IPS-NIHi7 (cell line): ENCODE measurements at regions not wholly inside any gene's neighbourhood (a gene's known extent, or its start where the extent isn't known, plus 50 kb on each side); places are given as distances from the start of the nearest gene placed in this dataset.

ENCODE experiments used
- DNase-seq: peaks from one replicate; pipeline ENCODE4 v3.0.0; 2012; ENCODE audit warnings: mixed read lengths; ENCODE audit errors: extremely low spot score

DNA sequence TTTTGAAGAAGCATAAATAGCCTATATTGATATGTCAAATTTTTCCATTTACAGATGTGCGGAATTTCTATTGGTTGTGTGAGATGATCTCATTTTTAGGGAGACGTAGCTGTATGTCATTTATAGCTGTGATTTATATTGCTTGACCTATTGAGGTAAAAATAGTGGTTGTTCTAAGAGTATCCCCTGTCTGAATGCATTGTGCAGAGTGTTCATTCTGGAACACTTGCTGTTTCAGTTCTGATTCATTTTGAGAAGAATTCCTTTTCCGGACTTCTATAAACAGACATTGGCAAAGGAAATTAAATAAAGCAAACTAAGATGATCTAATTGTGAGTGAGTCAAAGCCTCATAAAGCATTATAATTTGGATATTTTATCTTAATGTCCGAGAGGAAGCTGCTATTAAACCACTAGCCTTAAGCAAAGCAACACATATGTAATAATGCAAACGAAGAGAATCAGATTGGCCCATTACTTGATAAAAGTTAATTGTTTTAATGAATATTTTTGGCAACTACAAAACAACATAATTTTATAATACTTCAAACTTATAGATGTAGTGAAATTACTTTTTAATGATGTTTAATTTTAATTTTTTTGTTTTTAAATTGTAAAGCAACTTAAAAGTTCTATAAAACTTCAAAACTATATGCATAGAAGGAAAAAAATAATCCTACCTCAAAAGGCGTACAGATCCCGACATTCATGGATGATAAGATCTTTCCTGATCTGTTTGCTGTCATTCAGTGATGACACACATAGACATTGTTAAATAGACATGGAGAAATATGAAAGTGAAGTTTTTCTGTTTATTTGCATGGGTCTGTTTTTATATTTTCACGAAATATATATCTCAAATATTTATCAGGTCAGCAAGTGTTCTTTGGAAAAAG lies 942.6 kb upstream of the SLC10A2 start:
- no peak for DNase-seq

GRCh38 chr13:104008075-104008474 lies 941.9 kb upstream of the SLC10A2 start:
- no peak for DNase-seq

GRCh38 chr13:104006625-104007075 lies 940.4 kb upstream of the SLC10A2 start:
- no peak for DNase-seq

DNA sequence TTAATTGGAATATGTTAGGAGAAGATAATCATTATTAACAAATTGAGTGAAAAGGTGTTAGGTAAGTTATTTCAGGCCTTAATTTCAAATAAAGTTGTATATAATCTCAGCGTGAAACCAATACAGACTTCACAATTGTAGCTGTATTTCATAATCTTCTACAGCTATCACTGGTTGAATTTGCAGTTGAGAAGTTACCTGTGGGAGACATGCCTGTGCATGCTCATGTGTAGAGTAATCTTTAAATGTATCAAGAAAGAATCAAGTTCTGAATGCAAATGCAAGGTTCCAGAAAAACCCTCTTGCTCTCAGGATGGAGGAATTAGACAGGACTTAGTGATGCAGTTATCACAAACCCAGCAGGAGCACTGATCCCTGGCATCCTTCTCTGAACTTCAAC lies 938.4 kb upstream of the SLC10A2 start:
- no peak for DNase-seq

GRCh38 chr13:104002216-104002615 lies 936.0 kb upstream of the SLC10A2 start:
- no peak for DNase-seq

GRCh38 chr13:104001766-104002165 lies 935.5 kb upstream of the SLC10A2 start:
- DNase-seq: no peak

- DNase-seq: no peak
Measured at GRCh38 chr13:103996733-103997132, 930.5 kb upstream of the SLC10A2 start.

GRCh38 chr13:103983948-103984347 lies 917.7 kb upstream of the SLC10A2 start:
- no peak for DNase-seq

DNA sequence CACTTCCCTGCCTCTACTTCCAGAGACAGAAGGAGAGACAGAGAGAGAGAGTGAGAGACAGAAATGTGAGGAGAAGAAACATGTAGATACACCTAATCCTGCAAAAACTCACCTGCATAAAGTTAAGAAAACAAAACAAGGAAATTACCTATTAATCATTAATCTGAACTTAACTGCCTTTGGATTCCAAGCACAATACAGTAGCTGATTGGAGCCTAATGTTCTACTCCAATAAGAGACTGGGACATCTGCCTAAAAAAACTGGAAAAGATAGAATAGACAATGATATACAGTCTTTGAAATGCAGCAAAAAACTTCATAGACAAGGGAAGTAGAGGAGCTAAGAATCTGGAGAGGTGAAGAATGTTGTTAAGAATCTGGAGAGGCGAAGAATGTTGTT lies 910.2 kb upstream of the SLC10A2 start:
- no peak for DNase-seq

DNA sequence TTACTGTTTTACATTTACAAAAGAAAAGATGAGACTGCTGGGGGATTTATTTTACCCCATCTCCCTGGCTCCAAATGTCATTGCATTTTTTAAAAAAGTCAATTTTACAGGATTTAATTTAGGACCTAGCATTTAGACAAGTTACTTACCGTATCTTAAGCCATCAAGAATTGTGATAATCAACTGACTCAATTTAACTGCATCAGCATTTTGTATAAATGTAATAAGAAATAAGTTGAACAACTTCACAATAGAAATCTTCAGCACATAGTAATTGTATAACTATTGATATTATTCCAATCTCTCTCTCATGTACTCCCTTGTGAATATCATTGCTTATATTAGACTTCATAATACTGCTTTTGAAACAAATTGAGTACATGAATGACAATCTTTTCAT lies 907.5 kb upstream of the SLC10A2 start:
- DNase-seq: no peak

DNA sequence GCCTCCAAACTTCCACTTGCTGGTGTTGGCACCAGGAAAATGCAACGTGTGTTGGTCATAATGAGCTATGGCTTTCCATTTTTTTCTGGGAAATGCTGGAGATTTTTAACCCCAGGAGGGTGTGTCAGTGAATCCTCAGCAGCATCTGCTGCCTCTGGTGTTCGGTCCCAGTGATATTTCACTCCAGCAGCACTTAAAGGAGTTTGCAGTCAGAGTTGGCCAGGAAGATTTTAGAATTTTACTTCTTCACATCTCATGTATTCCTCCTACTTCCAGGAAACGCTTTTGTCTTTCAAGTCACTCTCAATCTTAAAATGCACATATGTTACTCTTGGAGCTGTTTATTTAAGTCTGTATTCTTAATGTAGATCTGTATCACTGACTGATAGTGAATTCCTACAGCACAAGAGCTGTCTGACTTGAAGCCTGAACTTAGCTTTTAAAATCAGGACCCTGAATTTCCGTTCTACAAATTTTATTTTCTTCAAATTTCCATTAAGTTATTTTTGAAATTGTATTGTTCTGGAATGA lies 903.4 kb upstream of the SLC10A2 start:
- DNase-seq: no peak

- no peak for DNase-seq
Measured at GRCh38 chr13:103965506-103966243, 899.5 kb upstream of the SLC10A2 start.

GRCh38 chr13:103961784-103962183 lies 895.6 kb upstream of the SLC10A2 start:
- DNase-seq: no peak

DNA sequence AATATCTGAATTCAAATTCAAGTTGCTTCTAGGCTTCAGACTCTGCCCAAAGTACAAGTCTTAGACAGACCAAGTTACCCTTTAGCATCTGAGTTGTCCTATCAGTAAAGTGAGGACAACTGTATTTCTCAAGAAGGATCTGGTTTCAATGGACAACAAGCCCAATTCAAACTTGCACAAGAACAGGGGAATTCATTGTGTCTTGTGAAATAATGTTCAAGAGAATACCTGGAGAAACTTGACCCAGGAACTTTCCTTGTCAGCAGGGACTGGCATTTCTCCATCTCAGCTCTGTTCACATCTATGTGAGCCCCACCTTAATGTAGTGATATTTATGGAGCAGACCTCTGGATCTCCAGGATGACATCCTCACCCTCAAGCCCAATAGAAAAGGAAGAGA lies 894.9 kb upstream of the SLC10A2 start:
- DNase-seq: no peak

- DNase-seq: no peak
Measured at GRCh38 chr13:103960001-103960400, 893.8 kb upstream of the SLC10A2 start.

- DNase-seq: no peak
Measured at GRCh38 chr13:103958691-103959090, 892.5 kb upstream of the SLC10A2 start.

DNA sequence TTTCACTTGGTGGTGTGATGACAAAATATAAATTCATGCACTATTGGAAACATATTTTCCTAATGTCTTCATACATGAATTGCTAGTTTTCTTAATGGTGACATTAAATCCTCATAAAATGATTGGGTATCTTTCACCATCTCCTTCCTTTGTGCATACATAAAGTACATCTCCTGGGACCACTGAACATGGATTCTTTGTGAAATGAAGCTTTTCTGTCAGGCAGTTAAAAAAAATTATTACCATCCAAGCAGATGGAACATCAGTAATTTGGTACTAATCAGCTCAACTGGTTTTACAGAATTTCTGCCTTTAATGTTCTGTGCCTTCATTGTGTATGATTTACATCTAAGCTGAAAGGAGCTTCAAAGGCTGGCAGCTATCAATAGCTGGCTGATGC lies 891.7 kb upstream of the SLC10A2 start:
- DNase-seq: no peak

GRCh38 chr13:103953859-103954258 lies 887.6 kb upstream of the SLC10A2 start:
- no peak for DNase-seq

GRCh38 chr13:103952183-103952582 lies 886.0 kb upstream of the SLC10A2 start:
- no peak for DNase-seq

- no peak for DNase-seq
Measured at GRCh38 chr13:103948426-103948825, 882.2 kb upstream of the SLC10A2 start.

GRCh38 chr13:103945836-103946235 lies 879.6 kb upstream of the SLC10A2 start:
- DNase-seq: no peak

DNA sequence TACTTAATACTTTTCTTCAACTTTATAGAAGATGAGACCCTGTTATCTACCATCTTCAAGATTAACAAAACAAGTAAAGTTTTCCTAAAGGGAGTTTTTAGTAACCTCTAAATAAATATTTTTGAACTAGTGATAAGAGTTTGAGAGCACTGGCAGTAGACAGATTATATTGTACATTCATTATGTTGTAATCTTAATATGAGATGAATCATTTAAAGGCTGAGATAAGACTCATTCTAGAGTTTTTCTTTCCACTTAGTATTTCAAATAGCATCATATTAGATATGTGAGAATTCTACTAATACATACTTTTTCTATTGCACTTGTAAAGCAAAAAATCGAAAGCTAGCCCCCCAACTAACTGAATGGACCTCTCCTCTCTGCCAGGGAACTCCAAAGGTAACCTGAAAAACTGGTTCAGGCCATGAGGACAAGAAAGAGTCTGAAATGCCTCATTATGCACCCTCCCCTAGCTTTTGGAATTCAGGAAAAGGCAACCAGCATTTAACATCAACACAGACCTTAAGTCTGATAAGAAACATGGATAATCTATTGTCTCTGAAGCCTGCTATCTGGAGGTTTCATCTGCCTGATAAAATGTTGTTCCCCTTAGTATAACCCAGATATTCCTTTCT lies 875.4 kb upstream of the SLC10A2 start:
- DNase-seq: no peak
